ENCODE measurements at regions not wholly inside any gene's neighbourhood (a gene's known extent, or its start where the extent isn't known, plus 50 kb on each side); places are given as distances from the start of the nearest gene placed in this dataset.

DNA sequence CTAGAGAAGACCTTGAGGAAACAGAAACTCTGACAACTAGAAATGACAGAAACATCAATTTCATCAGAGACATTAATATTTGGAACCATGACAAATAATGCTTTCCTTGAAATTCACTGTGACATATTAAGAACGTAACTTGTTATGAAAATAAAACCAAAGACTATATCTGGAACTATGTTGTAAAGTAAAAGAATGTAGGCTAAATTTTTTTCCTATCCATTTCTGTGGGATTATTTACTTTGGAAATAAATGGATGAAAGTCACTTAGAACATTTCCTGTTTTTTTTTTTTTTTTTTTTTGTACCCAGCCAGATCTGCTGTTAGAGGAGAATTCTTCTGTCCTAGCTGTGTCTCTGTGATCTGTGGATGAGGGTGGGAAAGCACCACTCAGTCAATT is 255.9 kb downstream of the SPRY1 start:
- TF ChIP-seq L3MBTL2 (conservative IDR thresholded peaks at IDR 0.05) = no peak
- TF ChIP-seq HDGF (IDR thresholded peaks at IDR 0.05; ENCODE audit: borderline replicate concordance) = no peak
- TF ChIP-seq ELF4 (IDR thresholded peaks at IDR 0.05) = no peak
- TF ChIP-seq FOXM1 (IDR thresholded peaks at IDR 0.05; ENCODE audit: borderline replicate concordance) = no peak
- no peak for TF ChIP-seq SUZ12 (IDR thresholded peaks at IDR 0.05)
- no peak for TF ChIP-seq LEF1 (IDR thresholded peaks at IDR 0.05; ENCODE audit: borderline replicate concordance)
- no peak for TF ChIP-seq FOXA1 (IDR thresholded peaks at IDR 0.05)
- no peak for TF ChIP-seq FOXK2 (IDR thresholded peaks at IDR 0.05)
- no peak for TF ChIP-seq BHLHE40 (IDR thresholded peaks at IDR 0.05; ENCODE audit: borderline replicate concordance)
